Gastroesophageal sphincter (tissue), 4 donors: ENCODE measurements at regions not wholly inside any gene's neighbourhood (a gene's known extent, or its start where the extent isn't known, plus 50 kb on each side); places are given as distances from the start of the nearest gene placed in this dataset.
A peak's percentile ranks its signal among the peaks of the same experiment; 100 is the strongest.
"Not testable (repeated sequence)": the region's sequence is repeated elsewhere in the genome, so short reads cannot be mapped to it uniquely, and the experiment has no call there.

ENCODE experiments used
- ATAC-seq: fragments of 150-250 bp; one replicate; pipeline ENCODE4 v1.9.1; 2016; ENCODE audit warnings: mild to moderate bottlenecking, moderate library complexity
- H3K27ac ChIP-seq, 4 donors: fragments of 200-600 bp; sonication (generic) in 3 of 4; 1 replicate in 3 of 4; 2 replicates in 1 of 4; pipeline ENCODE4 v1.5.1; 2016 to 2019
- H3K27me3 ChIP-seq: fragments of 200-600 bp; sonication (generic); one replicate; pipeline ENCODE4 v1.5.1; 2019
- H3K36me3 ChIP-seq, 2 donors: fragments of 200-600 bp; sonication (generic); one replicate each; pipeline ENCODE4 v1.5.1; 2019; ENCODE audit warnings: control low read depth in 1 of 2
- H3K4me1 ChIP-seq, 3 donors: fragments of 200-600 bp; sonication (generic); 1 replicate in 2 of 3; 2 replicates in 1 of 3; pipeline ENCODE4 v1.5.1; 2016 to 2019; ENCODE audit warnings: control low read depth in 2 of 3
- H3K4me3 ChIP-seq, 2 donors: fragments of 200-600 bp; sonication (generic); one replicate each; pipeline ENCODE4 v1.5.1; 2019; ENCODE audit warnings: mild to moderate bottlenecking in 1 of 2, moderate library complexity in 1 of 2
- H3K9me3 ChIP-seq, 3 donors: fragments of 200-600 bp; sonication (generic); one replicate each; pipeline ENCODE4 v1.5.1; 2017 to 2019; ENCODE audit warnings: control low read depth in 2 of 3
- EP300 ChIP-seq: sonication (generic); formaldehyde crosslinking; IDR thresholded peaks from one replicate; pipeline ENCODE4 v1.6.1; 2017; ENCODE audit warnings: antibody characterized with exemption, mild to moderate bottlenecking
- POLR2A ChIP-seq, 2 donors: fragments of 450-650 bp; IDR thresholded peaks; one replicate each; pipeline ENCODE4 v1.6.1; 2017; ENCODE audit warnings: antibody characterized with exemption in 2 of 2, mild to moderate bottlenecking in 2 of 2, moderate library complexity in 1 of 2
- POLR2AphosphoS5 ChIP-seq: sonication (generic); formaldehyde crosslinking; IDR thresholded peaks from one replicate; pipeline ENCODE4 v1.6.1; 2017; ENCODE audit warnings: antibody characterized with exemption
- WGBS, 2 donors: methylation state at CpG; one replicate each; pipeline ENCODE4 v1.1.5; 2018; ENCODE audit warnings: low coverage in 1 of 2; 5-methylcytosine and 5-hydroxymethylcytosine counted together
- TF ChIP-seq, protein P1 (sequence below), 4 experiments: fragments of 200-600 bp in 2 of 4; fragments of 450-650 bp in 2 of 4; sonication (generic) in 1 of 4; IDR thresholded peaks; one replicate each; pipeline ENCODE4 v1.5.1; 2017 to 2019; ENCODE audit warnings: antibody characterized with exemption in 4 of 4, mild to moderate bottlenecking in 2 of 4, moderate library complexity in 2 of 4

- Histone ChIP-seq H3K4me1 (peaks cover 0 to 59% (median 10%) of the 10 kb centered on the region in 3 donors), H3K27ac (peak overlapping the region; percentile 30 to 82 (median 74)), H3K4me3 (no peak overlapping the region), H3K36me3 (no peaks in the 10 kb centered on the region), H3K9me3 (no peaks in the 10 kb centered on the region), H3K27me3 (no peaks in the 10 kb centered on the region)
- ATAC-seq, result peak; percentile 80
- WGBS, 2 donors, result 17 to 39% methylated on average over 7 to 14 of the region's 14 CpGs
- TF ChIP-seq POLR2A (IDR thresholded peaks at IDR 0.05) (no peak), EP300 (no peak), POLR2AphosphoS5 (no peak)
- TF ChIP-seq, protein P1, sequence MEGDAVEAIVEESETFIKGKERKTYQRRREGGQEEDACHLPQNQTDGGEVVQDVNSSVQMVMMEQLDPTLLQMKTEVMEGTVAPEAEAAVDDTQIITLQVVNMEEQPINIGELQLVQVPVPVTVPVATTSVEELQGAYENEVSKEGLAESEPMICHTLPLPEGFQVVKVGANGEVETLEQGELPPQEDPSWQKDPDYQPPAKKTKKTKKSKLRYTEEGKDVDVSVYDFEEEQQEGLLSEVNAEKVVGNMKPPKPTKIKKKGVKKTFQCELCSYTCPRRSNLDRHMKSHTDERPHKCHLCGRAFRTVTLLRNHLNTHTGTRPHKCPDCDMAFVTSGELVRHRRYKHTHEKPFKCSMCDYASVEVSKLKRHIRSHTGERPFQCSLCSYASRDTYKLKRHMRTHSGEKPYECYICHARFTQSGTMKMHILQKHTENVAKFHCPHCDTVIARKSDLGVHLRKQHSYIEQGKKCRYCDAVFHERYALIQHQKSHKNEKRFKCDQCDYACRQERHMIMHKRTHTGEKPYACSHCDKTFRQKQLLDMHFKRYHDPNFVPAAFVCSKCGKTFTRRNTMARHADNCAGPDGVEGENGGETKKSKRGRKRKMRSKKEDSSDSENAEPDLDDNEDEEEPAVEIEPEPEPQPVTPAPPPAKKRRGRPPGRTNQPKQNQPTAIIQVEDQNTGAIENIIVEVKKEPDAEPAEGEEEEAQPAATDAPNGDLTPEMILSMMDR (IDR thresholded peaks at IDR 0.05), result no peak
These were observed 95.3 kb upstream of the SLC25A33 start for GRCh38 chr1:9443913-9444445.

DNA sequence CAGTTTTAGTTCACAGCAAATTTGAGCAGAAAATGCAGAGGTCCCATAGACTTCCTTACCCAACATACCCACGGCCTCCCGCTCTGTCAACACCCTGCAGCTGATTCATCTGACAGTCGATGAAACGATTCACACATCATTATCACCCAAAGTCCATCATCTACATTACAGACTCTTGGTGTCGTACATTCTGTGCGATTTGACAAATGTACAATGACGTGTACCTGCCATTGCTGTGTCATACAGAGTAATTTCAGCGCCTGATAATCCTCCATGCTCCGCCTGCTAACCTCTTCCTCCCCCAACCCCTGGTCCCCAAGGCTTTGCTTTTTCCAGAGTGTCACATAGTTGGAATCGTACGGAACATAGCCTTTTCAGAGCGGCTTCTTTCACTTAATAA is 94.7 kb upstream of the SLC25A33 start:
- H3K4me3 ChIP-seq, result no peak overlapping the region
- H3K4me1 ChIP-seq, result peaks cover 0 to 59% (median 7%) of the 10 kb centered on the region in 3 donors
- no peaks in the 10 kb centered on the region for H3K27me3 ChIP-seq
- no peaks in the 10 kb centered on the region for H3K9me3 ChIP-seq
- no peak for TF ChIP-seq POLR2AphosphoS5
- TF ChIP-seq POLR2A (IDR thresholded peaks at IDR 0.05), result no peak
- TF ChIP-seq EP300, result no peak
- TF ChIP-seq, protein P1 (IDR thresholded peaks at IDR 0.05), result no peak
- H3K36me3 ChIP-seq, result no peaks in the 10 kb centered on the region
- peak overlapping the region in 3 of 4 donors; percentile 70 to 82 (median 79) for H3K27ac ChIP-seq
- 90 to 92% methylated on average over 12 of the region's 12 CpGs for WGBS, 2 donors
- ATAC-seq, result no peak

DNA sequence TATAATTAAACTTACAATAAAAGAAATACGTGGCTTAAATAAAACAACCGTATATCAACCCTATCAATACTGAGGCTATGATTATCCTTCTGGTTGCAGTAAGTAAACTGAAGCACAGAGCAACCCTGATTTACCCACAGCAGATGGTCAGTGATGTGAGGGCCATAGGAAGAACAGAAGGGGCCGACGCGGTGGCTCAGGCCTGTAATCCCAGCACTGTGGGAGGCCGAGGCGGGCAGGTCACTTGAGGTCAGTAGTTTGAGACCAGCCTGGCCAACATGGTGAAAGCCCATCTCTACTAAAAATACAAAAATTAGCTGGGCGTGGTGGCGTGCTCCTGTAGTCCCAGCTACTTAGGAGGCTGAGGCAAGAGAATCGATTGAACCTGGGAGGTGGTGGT is 94.2 kb upstream of the SLC25A33 start:
- H3K27ac ChIP-seq, result peak overlapping the region in 2 of 4 donors; percentile 79 to 82
- peaks cover 0 to 64% (median 6%) of the 10 kb centered on the region in 3 donors for H3K4me1 ChIP-seq
- not testable (repeated sequence) for H3K27me3 ChIP-seq, H3K36me3 ChIP-seq, H3K9me3 ChIP-seq, ATAC-seq, H3K4me3 ChIP-seq
- WGBS, 2 donors, result 96 to 100% methylated on average over 1 to 8 of the region's 10 CpGs

- Histone ChIP-seq H3K36me3 (no peaks in the 10 kb centered on the region), H3K27me3 (no peaks in the 10 kb centered on the region), H3K27ac (no peak overlapping the region), H3K4me3 (no peak overlapping the region), H3K4me1 (peaks cover 0 to 43% (median 6%) of the 10 kb centered on the region in 3 donors), H3K9me3 (no peaks in the 10 kb centered on the region)
- 84 to 85% methylated on average over 10 to 13 of the region's 18 CpGs for WGBS, 2 donors
- TF ChIP-seq EP300, result no peak
- TF ChIP-seq, protein P1 (IDR thresholded peaks at IDR 0.05), result no peak
- TF ChIP-seq POLR2A (IDR thresholded peaks at IDR 0.05), result no peak
- no peak for TF ChIP-seq POLR2AphosphoS5
- no peak for ATAC-seq
These were observed 91.9 kb upstream of the SLC25A33 start for GRCh38 chr1:9447215-9447960.

- Histone ChIP-seq H3K36me3 (no peaks in the 10 kb centered on the region), H3K27ac (peak overlapping the region in 3 of 4 donors; percentile 68 to 72 (median 69)), H3K9me3 (no peaks in the 10 kb centered on the region), H3K4me1 (peaks cover 0 to 35% (median 3%) of the 10 kb centered on the region in 3 donors), H3K4me3 (no peak overlapping the region), H3K27me3 (no peaks in the 10 kb centered on the region)
- WGBS, 2 donors, result 47 to 65% methylated on average over 6 to 11 of the region's 15 CpGs
- no peak for ATAC-seq
- TF ChIP-seq, protein P1 (IDR thresholded peaks at IDR 0.05), result no peak
- no peak for TF ChIP-seq POLR2A (IDR thresholded peaks at IDR 0.05)
- TF ChIP-seq EP300, result no peak
- TF ChIP-seq POLR2AphosphoS5, result no peak
These were observed 90.8 kb upstream of the SLC25A33 start for GRCh38 chr1:9448132-9449109.
